ENCODE measurements at regions not wholly inside any gene's neighbourhood (a gene's known extent, or its start where the extent isn't known, plus 50 kb on each side); places are given as distances from the start of the nearest gene placed in this dataset.

DNA sequence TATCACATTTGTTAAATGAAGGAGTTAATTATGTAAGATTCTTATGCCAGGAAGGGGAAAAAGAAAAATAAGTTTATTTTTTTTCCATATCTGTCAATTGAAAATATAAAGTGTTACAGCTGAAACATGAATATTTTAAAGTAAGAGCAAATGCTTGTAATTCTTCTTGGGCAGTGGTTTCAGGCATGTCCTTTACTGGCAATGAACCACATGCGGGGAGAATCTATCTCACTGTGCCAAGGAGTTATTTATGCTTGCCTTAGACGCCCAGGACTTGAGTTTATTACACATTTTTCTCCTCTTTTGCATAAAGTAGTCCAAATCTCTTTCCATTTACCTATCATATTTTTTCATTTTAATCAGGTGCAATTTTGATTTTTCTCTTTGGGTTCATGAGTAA lies 207.8 kb upstream of the NRIP1 start:
- Histone ChIP-seq H3K4me3 (ENCODE audit: low read depth, low read length) (no peak overlapping the region), H3K27ac (ENCODE audit: low read depth, low read length) (no peak overlapping the region), H3K27me3 (ENCODE audit: control insufficient read depth, insufficient read depth, low read length) (no peaks in the 10 kb centered on the region), H3K9me3 (ENCODE audit: control insufficient read depth, insufficient read depth, low read length) (no peaks in the 10 kb centered on the region)
- DNase-seq (ENCODE audit: low read depth, low spot score): no peak
- ChIA-PET POLR2A (no interaction called here), CTCF (no interaction called here)
- TF ChIP-seq, protein P1, sequence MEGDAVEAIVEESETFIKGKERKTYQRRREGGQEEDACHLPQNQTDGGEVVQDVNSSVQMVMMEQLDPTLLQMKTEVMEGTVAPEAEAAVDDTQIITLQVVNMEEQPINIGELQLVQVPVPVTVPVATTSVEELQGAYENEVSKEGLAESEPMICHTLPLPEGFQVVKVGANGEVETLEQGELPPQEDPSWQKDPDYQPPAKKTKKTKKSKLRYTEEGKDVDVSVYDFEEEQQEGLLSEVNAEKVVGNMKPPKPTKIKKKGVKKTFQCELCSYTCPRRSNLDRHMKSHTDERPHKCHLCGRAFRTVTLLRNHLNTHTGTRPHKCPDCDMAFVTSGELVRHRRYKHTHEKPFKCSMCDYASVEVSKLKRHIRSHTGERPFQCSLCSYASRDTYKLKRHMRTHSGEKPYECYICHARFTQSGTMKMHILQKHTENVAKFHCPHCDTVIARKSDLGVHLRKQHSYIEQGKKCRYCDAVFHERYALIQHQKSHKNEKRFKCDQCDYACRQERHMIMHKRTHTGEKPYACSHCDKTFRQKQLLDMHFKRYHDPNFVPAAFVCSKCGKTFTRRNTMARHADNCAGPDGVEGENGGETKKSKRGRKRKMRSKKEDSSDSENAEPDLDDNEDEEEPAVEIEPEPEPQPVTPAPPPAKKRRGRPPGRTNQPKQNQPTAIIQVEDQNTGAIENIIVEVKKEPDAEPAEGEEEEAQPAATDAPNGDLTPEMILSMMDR (IDR thresholded peaks at IDR 0.05; ENCODE audit: low read depth, low read length): no peak

DNA sequence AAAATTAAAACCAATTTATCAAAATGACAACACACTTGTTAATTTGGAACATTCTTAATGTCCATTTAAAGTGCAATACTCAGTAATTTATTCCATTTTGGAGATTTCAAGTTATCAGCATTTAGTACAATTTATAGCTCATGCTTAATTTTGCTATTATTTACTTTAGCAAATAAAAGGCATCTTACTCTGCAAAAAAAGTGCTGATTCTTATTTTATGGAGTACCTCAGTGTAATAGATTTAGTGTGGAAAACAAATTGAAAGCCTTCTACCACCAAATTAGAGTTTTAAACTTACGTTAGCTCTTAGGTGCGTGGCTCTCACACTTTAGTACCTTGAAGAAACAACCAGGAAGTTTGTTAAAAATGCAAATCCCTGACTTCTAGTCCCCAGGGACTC lies 208.4 kb upstream of the NRIP1 start:
- Histone ChIP-seq H3K4me3 (ENCODE audit: low read depth, low read length) (no peak overlapping the region), H3K27ac (ENCODE audit: low read depth, low read length) (no peak overlapping the region), H3K27me3 (ENCODE audit: control insufficient read depth, insufficient read depth, low read length) (no peaks in the 10 kb centered on the region), H3K9me3 (ENCODE audit: control insufficient read depth, insufficient read depth, low read length) (no peaks in the 10 kb centered on the region)
- POLR2A ChIA-PET: no interaction called here
- DNase-seq (ENCODE audit: low read depth, low spot score): no peak
- CTCF ChIA-PET: no interaction called here
- TF ChIP-seq, protein P1 (IDR thresholded peaks at IDR 0.05; ENCODE audit: low read depth, low read length): no peak

DNA sequence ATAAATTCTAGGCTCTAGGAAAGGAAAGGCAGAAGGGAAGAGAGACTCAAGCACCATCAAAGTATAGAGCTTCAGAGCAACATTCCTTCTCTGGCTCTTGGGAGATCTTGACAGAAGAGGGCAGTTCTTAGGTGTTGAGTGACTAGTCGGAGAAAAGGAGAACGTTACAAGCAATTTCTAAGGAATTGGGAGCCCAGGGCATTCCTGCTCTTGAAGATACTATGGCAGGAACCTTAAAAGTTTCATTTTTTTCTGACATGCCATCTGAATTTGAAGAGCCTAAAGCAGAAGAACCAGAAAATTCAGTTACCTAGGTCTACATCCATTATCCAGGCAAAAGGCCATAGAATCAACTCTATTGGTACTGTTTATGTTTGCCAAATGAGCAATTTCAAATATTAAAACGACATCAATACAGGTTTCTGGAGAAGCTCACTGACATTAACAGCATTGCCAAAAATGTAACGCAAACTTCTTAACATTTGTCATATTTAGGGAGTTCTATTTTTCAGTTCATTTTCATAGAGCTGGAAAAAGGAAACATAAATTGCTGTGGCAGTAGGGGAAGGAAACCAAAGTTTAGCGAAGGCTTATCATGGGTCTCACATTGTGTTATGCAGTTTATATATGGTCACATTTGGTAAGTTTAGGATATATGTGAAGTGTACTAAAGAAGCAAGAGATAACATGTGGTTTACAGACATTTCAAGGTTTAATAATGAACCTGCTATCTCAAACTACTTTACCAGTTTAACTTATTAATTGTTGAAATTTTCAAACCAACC lies 210.1 kb upstream of the NRIP1 start:
- POLR2A ChIA-PET: no interaction called here
- CTCF ChIA-PET: no interaction called here

DNA sequence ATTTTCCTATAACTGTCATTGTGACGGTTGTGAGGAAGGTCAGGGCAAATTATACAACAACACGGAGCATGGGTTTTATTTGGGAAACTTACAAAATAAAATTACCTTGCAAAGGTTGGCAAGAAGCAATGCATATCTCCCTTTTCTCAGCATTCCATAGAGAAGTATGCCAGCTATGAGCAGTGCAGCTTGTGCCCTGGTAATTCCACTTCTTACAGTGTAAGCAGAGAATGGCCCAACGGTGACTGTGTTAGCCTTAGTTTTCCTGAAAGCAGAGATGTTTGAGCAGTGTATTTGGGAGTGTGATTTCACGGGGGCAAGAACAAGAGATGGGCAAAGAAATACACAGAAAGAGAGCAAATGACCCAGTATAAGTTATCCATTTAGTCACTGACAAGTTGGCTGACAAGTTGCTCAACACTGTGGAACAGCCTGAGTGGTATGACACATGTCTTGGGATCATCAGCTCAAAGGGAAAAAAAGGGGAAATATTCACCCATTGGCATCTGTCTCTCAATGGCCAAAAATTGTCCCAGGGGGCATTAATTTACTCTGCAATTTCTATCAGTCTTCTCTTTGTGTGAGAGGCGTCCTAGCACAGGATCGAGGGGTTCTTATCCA lies 210.9 kb upstream of the NRIP1 start:
- ChIA-PET POLR2A (no interaction called here), CTCF (no interaction called here)
- Histone ChIP-seq H3K4me3 (ENCODE audit: low read depth, low read length) (no peak overlapping the region), H3K27me3 (ENCODE audit: control insufficient read depth, insufficient read depth, low read length) (no peaks in the 10 kb centered on the region), H3K9me3 (ENCODE audit: control insufficient read depth, insufficient read depth, low read length) (no peaks in the 10 kb centered on the region), H3K27ac (ENCODE audit: low read depth, low read length) (no peak overlapping the region)
- TF ChIP-seq, protein P1 (IDR thresholded peaks at IDR 0.05; ENCODE audit: low read depth, low read length): no peak
- DNase-seq (ENCODE audit: low read depth, low spot score): no peak

More for the DNA sequence above, 210.1 kb upstream of the NRIP1 start:
- Histone ChIP-seq H3K9me3 (ENCODE audit: control insufficient read depth, insufficient read depth, low read length) (no peaks in the 10 kb centered on the region), H3K4me3 (ENCODE audit: low read depth, low read length) (no peak overlapping the region), H3K27me3 (ENCODE audit: control insufficient read depth, insufficient read depth, low read length) (no peaks in the 10 kb centered on the region), H3K27ac (ENCODE audit: low read depth, low read length) (no peak overlapping the region)
- TF ChIP-seq, protein P1 (IDR thresholded peaks at IDR 0.05; ENCODE audit: low read depth, low read length): no peak
- DNase-seq (ENCODE audit: low read depth, low spot score): no peak

DNA sequence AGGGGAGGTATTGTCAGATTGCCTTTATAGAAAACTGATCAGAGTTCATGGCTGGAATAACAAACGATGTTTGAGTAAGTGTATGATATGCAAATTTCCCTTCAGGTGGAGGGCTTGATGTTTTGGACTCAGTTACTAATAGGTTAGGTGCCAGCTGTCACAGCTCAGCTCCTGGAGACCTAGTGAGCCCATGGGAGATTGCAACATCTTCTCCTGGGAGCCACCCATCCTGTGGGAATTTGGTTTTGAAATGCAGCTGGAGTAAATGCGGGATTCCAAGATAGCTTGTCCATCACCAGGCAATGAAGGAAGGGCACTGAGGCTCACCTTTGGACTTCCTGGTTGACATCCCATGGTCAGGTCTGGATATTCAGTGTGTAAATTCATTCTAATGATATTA lies 211.4 kb upstream of the NRIP1 start:
- no peaks in the 10 kb centered on the region for H3K27me3 ChIP-seq (ENCODE audit: control insufficient read depth, insufficient read depth, low read length)
- H3K27ac ChIP-seq (ENCODE audit: low read depth, low read length): no peak overlapping the region
- DNase-seq (ENCODE audit: low read depth, low spot score): no peak
- ChIA-PET POLR2A (no interaction called here), CTCF (no interaction called here)
- H3K4me3 ChIP-seq (ENCODE audit: low read depth, low read length): no peak overlapping the region
- H3K9me3 ChIP-seq (ENCODE audit: control insufficient read depth, insufficient read depth, low read length): no peaks in the 10 kb centered on the region
- TF ChIP-seq, protein P1 (IDR thresholded peaks at IDR 0.05; ENCODE audit: low read depth, low read length): no peak
